ENCODE measurements at regions not wholly inside any gene's neighbourhood (a gene's known extent, or its start where the extent isn't known, plus 50 kb on each side); places are given as distances from the start of the nearest gene placed in this dataset.

GRCh38 chr1:57857809-57858208, 433.9 kb upstream of the DAB1 start:
- no peak for DNase-seq
- no peak overlapping the region for H2AFZ ChIP-seq (ENCODE audit: low read depth, low read length)
- no peak for ATAC-seq (ENCODE audit: insufficient read depth, low read depth)

GRCh38 chr1:57854436-57854835, 430.6 kb upstream of the DAB1 start:
- Histone ChIP-seq H3K4me1 (ENCODE audit: insufficient read depth, low read length) (no peaks in the 10 kb centered on the region), H2AFZ (ENCODE audit: low read depth, low read length) (no peak overlapping the region), H3K4me3 (ENCODE audit: low read depth in 1 of 2, low read length in 2 of 2) (no peak overlapping the region), H3K4me2 (ENCODE audit: insufficient read depth, low read length) (no peak overlapping the region), H3K9ac (ENCODE audit: low read depth, low read length) (no peak overlapping the region), H4K20me1 (ENCODE audit: insufficient read depth, low read length) (no peaks in the 10 kb centered on the region), H3K36me3 (ENCODE audit: insufficient read depth, low read length) (no peaks in the 10 kb centered on the region), H3K79me2 (ENCODE audit: insufficient read depth, low read length) (no peaks in the 10 kb centered on the region), H3K9me3 (ENCODE audit: insufficient read depth, low read length, severe bottlenecking) (no peaks in the 10 kb centered on the region), H3K27ac (ENCODE audit: low read length) (no peak overlapping the region), H3K27me3 (ENCODE audit: insufficient read depth, low read length, poor library complexity) (no peaks in the 10 kb centered on the region)
- TF ChIP-seq CTCF (IDR thresholded peaks at IDR 0.05; ENCODE audit: borderline replicate concordance, extremely low read depth, low read length, poor library complexity, severe bottlenecking) (no peak), EZH2 (IDR thresholded peaks at IDR 0.05; ENCODE audit: borderline replicate concordance, low read depth, low read length, severe bottlenecking) (no peak)
- ATAC-seq (ENCODE audit: insufficient read depth, low read depth) (no peak), DNase-seq (no peak)

More at GRCh38 chr1:57857809-57858208, 433.9 kb upstream of the DAB1 start:
- H3K27me3 ChIP-seq (ENCODE audit: insufficient read depth, low read length, poor library complexity), result no peaks in the 10 kb centered on the region
- H3K27ac ChIP-seq (ENCODE audit: low read length), result no peak overlapping the region
- no peak overlapping the region for H3K4me2 ChIP-seq (ENCODE audit: insufficient read depth, low read length)
- no peaks in the 10 kb centered on the region for H3K79me2 ChIP-seq (ENCODE audit: insufficient read depth, low read length)
- TF ChIP-seq CTCF (IDR thresholded peaks at IDR 0.05; ENCODE audit: borderline replicate concordance, extremely low read depth, low read length, poor library complexity, severe bottlenecking) (no peak), EZH2 (IDR thresholded peaks at IDR 0.05; ENCODE audit: borderline replicate concordance, low read depth, low read length, severe bottlenecking) (no peak)
- no peak overlapping the region for H3K4me3 ChIP-seq (ENCODE audit: low read depth in 1 of 2, low read length in 2 of 2)
- no peak overlapping the region for H3K9ac ChIP-seq (ENCODE audit: low read depth, low read length)
- no peaks in the 10 kb centered on the region for H3K4me1 ChIP-seq (ENCODE audit: insufficient read depth, low read length)
- H4K20me1 ChIP-seq (ENCODE audit: insufficient read depth, low read length), result no peaks in the 10 kb centered on the region
- H3K36me3 ChIP-seq (ENCODE audit: insufficient read depth, low read length), result no peaks in the 10 kb centered on the region
- no peaks in the 10 kb centered on the region for H3K9me3 ChIP-seq (ENCODE audit: insufficient read depth, low read length, severe bottlenecking)

GRCh38 chr1:57850176-57850940, 426.5 kb upstream of the DAB1 start:
- Histone ChIP-seq H3K27me3 (ENCODE audit: insufficient read depth, low read length, poor library complexity) (no peaks in the 10 kb centered on the region), H2AFZ (ENCODE audit: low read depth, low read length) (no peak overlapping the region), H3K79me2 (ENCODE audit: insufficient read depth, low read length) (no peaks in the 10 kb centered on the region), H3K4me1 (ENCODE audit: insufficient read depth, low read length) (no peaks in the 10 kb centered on the region), H3K27ac (ENCODE audit: low read length) (no peak overlapping the region), H3K9ac (ENCODE audit: low read depth, low read length) (no peak overlapping the region), H3K4me3 (ENCODE audit: low read depth in 1 of 2, low read length in 2 of 2) (no peak overlapping the region), H3K4me2 (ENCODE audit: insufficient read depth, low read length) (no peak overlapping the region), H3K9me3 (ENCODE audit: insufficient read depth, low read length, severe bottlenecking) (no peaks in the 10 kb centered on the region), H4K20me1 (ENCODE audit: insufficient read depth, low read length) (no peaks in the 10 kb centered on the region), H3K36me3 (ENCODE audit: insufficient read depth, low read length) (no peaks in the 10 kb centered on the region)
- DNase-seq, result no peak
- ATAC-seq (ENCODE audit: insufficient read depth, low read depth), result no peak
- TF ChIP-seq CTCF (IDR thresholded peaks at IDR 0.05; ENCODE audit: borderline replicate concordance, extremely low read depth, low read length, poor library complexity, severe bottlenecking), result no peak
- no peak for TF ChIP-seq EZH2 (IDR thresholded peaks at IDR 0.05; ENCODE audit: borderline replicate concordance, low read depth, low read length, severe bottlenecking)

Data from DND-41 (cell line).